Adipose tissue (tissue), 3 donors: ENCODE measurements at regions not wholly inside any gene's neighbourhood (a gene's known extent, or its start where the extent isn't known, plus 50 kb on each side); places are given as distances from the start of the nearest gene placed in this dataset.

ENCODE experiments used
- H3K27ac ChIP-seq: one replicate; pipeline ENCODE4 v1.5.1; 2013; ENCODE audit warnings: low read depth, low read length
- WGBS, 3 donors: extraction: QIAGEN DNeasy Blood & Tissue Kit; methylation state at CpG; one replicate each; pipeline ENCODE4 v1.1.7; 2013; 5-methylcytosine and 5-hydroxymethylcytosine counted together
- donor health status: healthy with polysubstance abuse.
- donor health status: Bipolar disorder and iron deficiency.
- donor health status: healthy.

GRCh38 chr12:93009533-93009932 is 80.4 kb upstream of the EEA1 start:
- 93 to 98% (median 94%) methylated on average over 3 of the region's 3 CpGs for WGBS, 3 donors
- no peak overlapping the region for H3K27ac ChIP-seq

DNA sequence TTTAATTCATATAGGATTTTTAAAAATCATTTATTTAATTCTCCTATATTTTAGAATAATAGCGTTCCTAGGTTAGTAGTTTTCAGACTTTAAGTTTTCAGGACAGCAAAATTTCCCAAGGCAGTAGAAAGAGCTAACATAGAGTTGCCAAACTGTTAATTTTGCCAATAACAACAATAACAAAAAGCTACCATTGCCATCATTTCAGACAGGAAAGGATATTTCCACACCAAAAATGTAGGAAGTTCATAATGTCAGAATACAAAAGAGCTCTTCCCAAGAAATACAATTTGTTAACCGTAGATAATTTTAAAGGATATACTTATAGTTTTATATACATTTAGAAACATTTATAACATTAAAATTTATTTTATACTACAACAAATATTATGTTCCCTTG is 81.4 kb upstream of the EEA1 start:
- WGBS, 3 donors = 75 to 89% (median 76%) methylated on average over 2 of the region's 2 CpGs

GRCh38 chr12:93011100-93011499 is 82.0 kb upstream of the EEA1 start:
- 92 to 97% (median 94%) methylated on average over 10 of the region's 10 CpGs for WGBS, 3 donors
- no peak overlapping the region for H3K27ac ChIP-seq

More for the DNA sequence above, 81.4 kb upstream of the EEA1 start:
- no peak overlapping the region for H3K27ac ChIP-seq

DNA sequence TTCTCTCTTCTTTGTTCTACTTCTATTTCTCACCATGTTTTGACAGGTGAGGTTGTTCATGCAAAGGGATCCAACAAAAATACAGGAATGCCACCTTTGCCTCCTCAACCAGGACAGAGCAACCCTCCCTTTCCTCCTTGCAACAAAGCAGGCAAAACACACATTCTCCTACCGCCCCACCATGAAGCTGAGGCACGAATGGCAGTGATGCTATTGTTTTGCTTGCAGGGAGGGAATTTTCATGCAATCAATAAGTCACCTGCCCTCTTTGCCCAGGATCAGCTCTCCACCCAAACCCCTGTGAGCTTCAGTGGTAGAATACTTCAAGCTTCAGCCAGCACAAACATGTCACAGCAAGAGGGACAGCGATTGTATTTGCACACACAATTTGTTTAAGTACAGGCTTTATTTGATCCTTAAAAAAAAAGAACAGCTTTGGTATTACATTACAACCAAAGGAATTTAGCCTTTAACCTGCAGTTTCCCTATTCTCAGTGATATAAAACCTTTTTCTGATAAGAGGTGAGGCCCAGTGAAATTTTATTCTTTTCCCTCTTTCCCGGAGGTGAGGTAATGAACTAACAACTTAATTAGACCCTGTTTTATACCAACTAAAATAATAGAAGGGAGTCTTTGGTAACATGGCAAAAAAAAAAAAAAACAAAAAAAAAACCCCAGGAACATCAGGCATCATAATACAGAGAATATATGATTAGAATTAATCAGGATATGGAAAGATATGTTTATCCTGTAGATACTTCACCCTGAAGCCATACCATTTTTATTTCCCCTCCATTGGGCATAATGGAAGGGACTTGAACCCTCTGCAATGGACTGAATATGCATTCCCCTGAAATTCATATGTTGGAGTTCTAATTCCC is 87.0 kb upstream of the EEA1 start:
- WGBS, 3 donors = 33 to 71% (median 69%) methylated on average over 4 of the region's 4 CpGs
- H3K27ac ChIP-seq = no peak overlapping the region

DNA sequence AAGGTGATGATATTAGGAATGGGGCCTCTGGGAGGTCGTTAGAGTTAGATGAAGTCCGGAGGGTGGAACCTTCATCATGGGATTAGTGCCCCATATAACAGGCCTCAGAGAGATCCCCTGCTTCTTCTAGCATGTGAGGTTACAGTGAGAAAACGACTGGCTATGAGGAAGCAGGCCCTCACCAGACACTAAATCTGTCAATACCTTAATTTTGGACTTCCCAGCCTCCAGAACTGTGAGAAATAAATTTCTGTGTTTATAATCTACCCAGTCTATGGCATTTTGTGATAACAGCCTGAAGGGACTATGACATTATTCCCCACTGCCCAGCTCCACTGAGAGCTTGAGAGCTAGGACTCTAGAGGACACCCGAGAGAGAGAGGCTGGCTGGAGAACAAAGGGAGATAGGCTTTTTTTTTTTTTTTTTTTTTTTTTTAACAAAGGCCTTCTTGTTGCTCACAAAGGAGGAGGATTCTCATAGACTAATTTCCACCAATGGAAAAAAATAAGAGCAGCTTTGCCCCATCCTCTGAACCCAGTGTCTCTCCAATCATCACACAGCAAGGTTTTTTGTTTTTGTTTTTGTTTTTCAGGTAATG is 87.8 kb upstream of the EEA1 start:
- WGBS, 3 donors = 54 to 87% (median 74%) methylated on average over 4 of the region's 4 CpGs

DNA sequence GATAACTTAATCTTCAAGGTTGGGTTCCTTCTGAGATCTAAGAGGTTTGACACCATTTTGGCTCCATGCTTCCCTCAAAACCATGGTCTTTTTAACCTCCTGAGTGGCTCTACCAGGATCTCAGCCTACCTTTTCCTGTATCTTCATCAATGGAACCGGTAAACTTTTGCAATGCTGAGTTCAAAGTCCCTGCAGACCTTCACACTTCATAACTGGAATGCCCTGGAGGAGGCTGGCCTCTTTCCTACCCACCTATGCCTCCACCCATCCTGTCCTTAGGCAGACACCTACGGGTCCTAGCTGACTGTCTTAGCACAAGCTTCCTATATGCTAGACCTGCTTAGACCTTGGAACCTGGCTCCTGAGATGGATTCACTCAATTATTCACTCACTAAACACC is 89.5 kb upstream of the EEA1 start:
- no peak overlapping the region for H3K27ac ChIP-seq
- 87 to 98% (median 94%) methylated on average over 2 of the region's 2 CpGs for WGBS, 3 donors

More for the DNA sequence above, 87.8 kb upstream of the EEA1 start:
- no peak overlapping the region for H3K27ac ChIP-seq

DNA sequence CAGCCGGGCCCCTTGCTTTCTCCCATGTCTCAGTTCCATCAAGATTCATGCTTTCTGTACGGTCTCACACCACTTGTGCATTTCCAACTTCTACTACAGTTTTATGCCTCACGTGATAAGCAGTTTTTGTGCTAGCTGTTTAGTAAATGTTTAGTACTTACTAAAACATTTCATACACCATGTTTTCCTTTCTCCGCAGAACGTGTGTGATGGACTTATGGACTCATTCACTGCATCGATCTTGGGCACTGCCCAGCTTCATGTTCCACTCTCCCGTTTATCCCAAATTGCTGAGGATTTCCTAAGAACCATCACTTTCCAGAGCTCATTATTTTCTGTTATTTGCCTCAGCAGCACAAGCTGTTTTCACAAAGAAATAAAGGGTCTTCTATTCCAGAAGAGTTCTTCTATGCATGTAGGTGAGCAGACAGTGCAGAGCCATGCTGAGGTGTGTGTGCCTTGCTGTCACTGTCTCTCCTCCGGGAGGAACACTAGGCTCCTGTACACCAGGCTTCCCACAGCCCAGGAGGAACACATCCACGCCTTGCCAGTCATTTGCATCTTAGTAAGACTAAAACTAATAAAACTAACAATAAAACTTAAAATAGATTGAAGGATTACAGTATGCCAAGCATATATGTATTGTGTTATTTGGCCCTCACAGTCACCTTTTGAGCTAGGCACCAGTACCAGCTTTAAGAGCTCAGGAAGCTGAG is 90.3 kb upstream of the EEA1 start:
- no peak overlapping the region for H3K27ac ChIP-seq
- WGBS, 3 donors = 88 to 92% (median 91%) methylated on average over 9 of the region's 9 CpGs

DNA sequence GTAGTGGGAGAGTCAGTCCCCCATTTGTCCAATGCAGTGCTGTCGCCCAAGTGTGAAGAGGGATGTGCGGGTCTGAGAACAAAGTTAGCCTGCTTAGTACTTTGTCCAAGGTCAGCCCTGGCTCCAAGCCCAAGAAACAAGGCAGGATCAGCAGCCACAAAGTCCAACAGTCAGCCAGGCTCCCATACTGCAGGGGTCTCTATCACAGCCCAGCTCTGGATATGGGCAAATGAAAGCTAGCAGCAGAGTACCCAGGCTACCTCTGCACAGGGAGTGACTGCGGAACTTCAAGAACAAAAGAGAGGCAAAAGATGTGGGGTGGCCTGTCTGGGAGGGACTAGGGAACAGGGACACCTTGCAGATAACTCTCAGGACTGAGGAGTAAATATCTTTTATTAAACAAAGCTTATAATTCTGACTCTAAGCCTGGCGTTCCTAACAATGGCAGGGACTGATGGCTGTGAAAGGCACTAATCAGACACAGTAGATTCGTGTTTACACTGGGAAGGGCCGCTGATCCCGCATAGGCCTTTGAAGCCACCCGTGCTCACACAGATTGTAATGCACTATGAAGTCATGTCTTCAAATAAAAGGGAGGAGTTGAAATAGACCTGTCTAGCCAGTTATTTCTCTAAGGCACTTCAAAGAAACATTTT is 91.0 kb upstream of the EEA1 start:
- WGBS, 3 donors = 39 to 84% (median 74%) methylated on average over 8 of the region's 8 CpGs
- H3K27ac ChIP-seq = no peak overlapping the region

DNA sequence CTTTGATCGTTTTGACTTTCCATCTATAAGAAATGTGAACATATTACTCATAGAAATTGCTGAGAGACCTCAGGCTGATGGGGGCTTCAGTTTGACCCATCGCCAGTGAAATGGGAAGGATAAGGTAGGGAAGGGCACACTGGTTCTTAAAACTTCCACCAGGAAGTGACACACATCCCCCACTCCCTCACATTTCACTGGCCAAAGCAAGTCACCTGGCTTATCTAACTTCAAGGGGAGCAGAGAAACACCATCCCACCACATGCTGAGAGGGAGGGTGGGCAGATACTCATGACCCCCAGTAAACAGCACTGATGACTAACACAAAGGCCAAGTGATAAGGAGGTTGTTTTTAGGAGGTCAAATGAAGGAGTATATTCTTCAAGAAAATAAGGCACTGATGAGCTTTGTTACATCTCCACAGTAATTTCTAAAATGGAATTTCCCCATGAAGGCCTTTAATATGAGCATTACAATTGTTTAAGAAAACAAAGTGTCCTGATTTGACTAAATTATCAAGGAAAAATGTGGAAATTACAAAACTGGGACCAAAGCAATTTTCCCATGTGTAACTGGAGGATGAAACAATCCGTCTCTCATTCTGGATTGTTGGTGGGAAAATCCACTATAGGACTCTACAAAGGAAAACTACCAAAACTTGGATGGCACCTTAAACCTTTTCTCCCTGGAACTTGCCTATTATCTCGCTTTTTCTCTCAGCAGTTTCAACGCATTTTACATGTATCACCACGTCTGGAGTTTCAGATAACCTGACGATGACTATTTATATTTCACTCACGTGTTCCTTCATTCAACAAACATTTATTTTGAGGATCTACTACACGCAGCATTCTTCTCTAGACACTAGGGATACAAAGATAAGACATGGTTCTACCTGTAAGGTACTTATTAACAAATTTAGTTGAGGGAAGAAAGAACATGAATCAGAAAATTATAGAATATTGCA is 91.8 kb upstream of the EEA1 start:
- 63 to 77% (median 75%) methylated on average over 9 of the region's 9 CpGs for WGBS, 3 donors
- no peak overlapping the region for H3K27ac ChIP-seq

DNA sequence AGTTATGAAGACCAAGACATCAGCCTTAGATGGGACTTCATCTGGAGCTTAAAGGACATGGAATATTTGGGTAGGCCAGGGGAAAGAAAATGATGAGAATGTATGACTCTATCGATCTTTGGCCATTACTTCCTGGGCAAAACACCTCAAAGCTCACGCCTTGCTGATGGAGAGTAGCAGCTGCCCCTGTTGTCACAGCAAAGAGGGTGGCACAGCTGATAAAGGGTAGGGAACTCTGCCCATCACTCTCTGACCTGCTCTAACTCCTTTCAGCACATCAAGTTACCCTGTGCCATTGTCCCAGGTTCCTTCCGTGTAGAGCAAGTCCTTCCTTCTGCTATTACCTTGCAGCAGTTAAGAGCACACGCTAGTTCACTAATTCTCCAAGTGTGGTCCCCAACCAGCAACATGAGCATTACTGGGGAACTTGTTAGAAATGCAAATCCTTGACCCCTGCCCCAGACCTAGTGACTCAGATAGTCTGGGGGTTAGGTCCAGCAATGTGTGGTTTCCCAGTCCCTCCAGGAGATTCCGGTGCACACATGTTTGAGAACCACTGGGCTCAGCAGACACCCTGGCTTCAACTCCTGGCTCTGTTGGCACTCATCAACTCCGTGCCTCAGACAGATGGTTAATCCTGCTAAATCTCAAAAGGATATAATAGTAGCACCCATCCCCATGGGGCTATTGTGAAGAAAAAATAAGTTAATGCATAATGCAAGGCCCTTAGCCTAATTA is 93.7 kb upstream of the EEA1 start:
- WGBS, 3 donors = 91 to 94% (median 92%) methylated on average over 6 of the region's 6 CpGs
- H3K27ac ChIP-seq = no peak overlapping the region

DNA sequence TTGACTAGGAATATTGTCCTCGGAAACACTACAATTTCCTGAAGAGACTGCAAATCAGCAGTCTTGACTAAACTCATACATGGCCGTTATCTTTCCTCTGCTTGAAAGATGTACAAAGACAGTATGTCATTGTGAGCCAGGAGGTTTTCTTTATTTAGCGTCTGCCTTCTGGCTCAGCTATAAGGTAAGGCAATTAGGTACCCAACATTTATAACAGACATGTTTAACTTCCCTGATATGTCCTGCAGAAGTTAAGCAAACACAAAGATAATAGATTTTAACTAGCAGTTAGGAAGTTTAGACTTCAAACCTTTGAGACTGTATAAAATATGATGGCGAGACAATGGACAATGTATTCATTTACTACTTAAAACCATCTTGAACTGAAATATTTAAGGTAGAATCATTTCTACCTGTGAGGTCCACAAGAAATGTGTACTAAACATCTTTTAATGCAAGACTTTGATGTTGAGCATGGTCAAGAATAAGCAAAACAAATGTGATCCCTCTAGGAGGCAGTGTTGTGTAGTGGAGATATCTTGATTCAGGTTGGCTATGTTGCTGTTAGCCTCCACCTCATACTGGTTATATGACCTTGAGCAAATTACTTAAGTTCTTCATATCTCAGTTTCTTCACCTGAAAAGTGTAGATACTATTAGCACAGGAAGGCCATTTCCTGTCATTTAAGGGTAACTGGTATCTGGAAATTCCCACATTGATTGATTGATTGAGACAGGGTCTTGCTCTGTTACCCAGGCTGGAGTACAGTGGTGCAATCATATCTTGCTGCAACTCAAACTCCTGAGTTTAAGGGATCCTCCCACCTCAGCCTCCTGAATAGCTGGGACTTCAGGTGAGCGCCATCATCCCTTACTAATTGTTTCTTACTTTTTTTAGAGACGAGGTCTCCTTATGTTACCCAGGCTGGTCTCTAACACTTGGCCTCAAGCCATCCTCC is 96.3 kb upstream of the EEA1 start:
- WGBS, 3 donors = 86 to 91% (median 89%) methylated on average over 6 of the region's 6 CpGs
- H3K27ac ChIP-seq = no peak overlapping the region

DNA sequence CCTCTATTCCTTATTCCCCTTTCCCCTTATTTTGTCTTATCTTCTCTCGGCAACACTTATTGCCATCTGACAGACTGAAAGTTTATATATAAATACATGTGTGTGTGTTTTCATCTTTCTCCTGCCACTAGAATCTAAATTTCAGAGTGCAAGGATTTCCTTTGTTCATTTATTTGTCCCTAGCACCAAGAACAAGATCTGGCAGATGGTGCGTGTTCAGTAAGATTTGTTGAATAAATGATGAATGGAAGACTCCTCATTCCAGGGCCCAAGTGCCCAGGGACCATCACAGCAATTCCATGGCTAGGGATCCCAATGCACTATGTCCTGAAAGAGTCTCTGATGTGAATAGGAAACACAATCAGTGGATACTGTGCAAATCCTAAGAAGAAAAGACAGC is 97.9 kb upstream of the EEA1 start:
- no peak overlapping the region for H3K27ac ChIP-seq
- 88 to 93% (median 90%) methylated on average over 2 of the region's 2 CpGs for WGBS, 3 donors

DNA sequence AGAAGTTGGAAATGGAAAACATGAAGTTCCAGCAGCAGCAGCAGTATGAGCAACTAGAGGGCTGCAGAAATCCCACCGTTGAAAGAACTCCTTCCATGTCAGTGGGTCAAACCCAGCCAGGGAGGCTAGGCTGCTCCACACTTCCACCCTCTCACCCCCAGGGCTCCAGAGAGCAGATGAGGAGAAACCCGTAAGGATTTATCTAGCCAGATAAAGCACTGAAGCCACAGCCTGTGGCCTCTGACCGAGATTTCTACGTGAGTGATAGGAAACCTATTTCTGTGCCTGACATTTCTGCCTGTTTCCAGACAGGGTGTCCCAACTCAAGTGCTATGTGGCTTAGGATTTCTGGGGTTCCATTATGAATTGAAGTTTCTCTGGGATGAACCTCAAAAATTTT is 100.0 kb upstream of the EEA1 start:
- H3K27ac ChIP-seq = no peak overlapping the region
- WGBS, 3 donors = 72 to 82% (median 74%) methylated on average over 4 of the region's 4 CpGs

GRCh38 chr12:93031028-93031427 is 101.9 kb upstream of the EEA1 start:
- WGBS, 3 donors = 64 to 70% (median 70%) methylated on average over 2 of the region's 2 CpGs
- H3K27ac ChIP-seq = no peak overlapping the region

DNA sequence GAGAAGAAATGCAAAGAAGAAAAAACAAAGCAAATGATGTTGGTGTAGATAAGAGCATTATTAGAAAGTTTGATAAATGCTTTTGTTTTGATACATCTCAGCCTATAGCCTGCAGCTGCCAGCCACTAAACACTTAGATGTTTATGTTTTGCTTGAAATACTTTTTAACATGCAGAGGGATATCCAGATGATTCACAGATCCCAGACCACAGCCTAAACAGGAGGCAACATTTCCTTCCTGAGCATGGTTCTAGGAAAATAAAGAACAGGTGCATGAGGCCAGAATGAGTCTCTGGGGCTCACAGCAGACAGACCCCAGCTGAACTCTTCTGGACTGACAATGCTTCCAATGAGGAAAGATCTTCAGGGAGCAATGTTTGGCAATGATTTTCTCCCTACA is 103.7 kb upstream of the EEA1 start:
- H3K27ac ChIP-seq = no peak overlapping the region

DNA sequence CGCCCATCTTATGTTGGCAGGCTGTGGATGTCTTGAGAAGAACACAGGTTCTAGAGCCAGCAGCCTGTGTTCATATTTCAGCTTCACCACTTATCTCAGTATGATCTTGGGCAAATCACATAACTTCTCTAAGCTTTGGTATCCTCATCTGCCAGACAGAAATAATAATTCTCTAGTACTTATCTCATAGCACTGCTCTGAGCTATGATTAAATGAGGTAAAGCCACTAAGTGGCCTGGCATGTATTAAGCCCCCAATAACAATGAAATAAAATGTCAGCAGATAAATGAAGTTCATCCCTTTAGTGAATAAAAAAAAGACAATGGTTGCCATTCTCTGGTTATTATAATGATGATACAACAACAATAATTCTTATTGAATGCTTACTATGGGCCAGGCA is 104.9 kb upstream of the EEA1 start:
- H3K27ac ChIP-seq = no peak overlapping the region
- 92 to 95% (median 95%) methylated on average over 1 of the region's 1 CpG for WGBS, 3 donors
